OCI-LY1 (cell line): ENCODE measurements at regions not wholly inside any gene's neighbourhood (a gene's known extent, or its start where the extent isn't known, plus 50 kb on each side); places are given as distances from the start of the nearest gene placed in this dataset.

Source experiments
- EZH2 ChIP-seq: fragments of 200-600 bp; sonication (generic), shearing (Covaris generic); IDR thresholded peaks from 2 replicates; pipeline ENCODE4 v1.8.0; 2017; ENCODE audit warnings: borderline replicate concordance, mixed run types, mild to moderate bottlenecking, antibody characterized with exemption, low read length, moderate library complexity, mixed read lengths
- TF ChIP-seq, protein P1 (sequence below): fragments of 200-600 bp; sonication (generic), shearing (Covaris generic); IDR thresholded peaks from 2 replicates; pipeline ENCODE4 v1.5.1; 2017; ENCODE audit warnings: mild to moderate bottlenecking, antibody characterized with exemption, low read length, moderate library complexity, mixed read lengths

DNA sequence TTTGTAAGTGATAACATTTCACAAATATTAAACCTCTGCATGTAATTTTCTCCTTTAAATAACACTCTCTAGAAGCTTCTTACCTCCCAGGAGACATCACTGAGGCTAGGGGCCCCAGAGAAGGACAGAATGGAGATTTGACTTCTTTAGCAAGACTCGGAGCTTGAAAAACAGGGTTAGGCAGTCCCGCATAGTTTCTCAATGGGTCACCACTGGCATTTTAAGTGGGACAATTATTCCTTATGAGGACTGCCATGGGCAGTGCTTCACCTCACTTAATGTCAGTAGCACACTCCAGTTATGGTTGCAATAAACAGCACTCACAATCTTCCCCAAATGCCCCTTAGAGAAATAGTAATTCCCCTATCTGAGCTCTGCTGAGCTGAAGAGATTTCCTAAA lies 66.7 kb upstream of the NOCT start:
- TF ChIP-seq, protein P1, sequence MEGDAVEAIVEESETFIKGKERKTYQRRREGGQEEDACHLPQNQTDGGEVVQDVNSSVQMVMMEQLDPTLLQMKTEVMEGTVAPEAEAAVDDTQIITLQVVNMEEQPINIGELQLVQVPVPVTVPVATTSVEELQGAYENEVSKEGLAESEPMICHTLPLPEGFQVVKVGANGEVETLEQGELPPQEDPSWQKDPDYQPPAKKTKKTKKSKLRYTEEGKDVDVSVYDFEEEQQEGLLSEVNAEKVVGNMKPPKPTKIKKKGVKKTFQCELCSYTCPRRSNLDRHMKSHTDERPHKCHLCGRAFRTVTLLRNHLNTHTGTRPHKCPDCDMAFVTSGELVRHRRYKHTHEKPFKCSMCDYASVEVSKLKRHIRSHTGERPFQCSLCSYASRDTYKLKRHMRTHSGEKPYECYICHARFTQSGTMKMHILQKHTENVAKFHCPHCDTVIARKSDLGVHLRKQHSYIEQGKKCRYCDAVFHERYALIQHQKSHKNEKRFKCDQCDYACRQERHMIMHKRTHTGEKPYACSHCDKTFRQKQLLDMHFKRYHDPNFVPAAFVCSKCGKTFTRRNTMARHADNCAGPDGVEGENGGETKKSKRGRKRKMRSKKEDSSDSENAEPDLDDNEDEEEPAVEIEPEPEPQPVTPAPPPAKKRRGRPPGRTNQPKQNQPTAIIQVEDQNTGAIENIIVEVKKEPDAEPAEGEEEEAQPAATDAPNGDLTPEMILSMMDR: no peak
- TF ChIP-seq EZH2: no peak
